ENCODE measurements at regions not wholly inside any gene's neighbourhood (a gene's known extent, or its start where the extent isn't known, plus 50 kb on each side); places are given as distances from the start of the nearest gene placed in this dataset.

- 33 to 36% (median 35%) methylated on average over 4 of the region's 4 CpGs for WGBS, 4 donors
- Histone ChIP-seq H3K4me3 (no peak overlapping the region), H3K4me1 (replicated peaks in 1 of 2) (peaks cover 0 to 17% of the 10 kb centered on the region in 2 donors), H3K36me3 (replicated peaks in 1 of 2) (no peaks in the 10 kb centered on the region), H3K27me3 (no peaks in the 10 kb centered on the region), H3K27ac (no peak overlapping the region), H3K9me3 (replicated peaks in 1 of 3) (no peaks in the 10 kb centered on the region)
- no peak for DNase-seq
- TF ChIP-seq CTCF (IDR thresholded peaks at IDR 0.05) (no peak), POLR2A (IDR thresholded peaks at IDR 0.05) (no peak)
- intact Hi-C loops (cut with DNase I), result no loop called here
Measured at GRCh38 chr6:124882579-124883393, 79.5 kb upstream of the RNF217 start.

GRCh38 chr6:124885171-124885570, 77.1 kb upstream of the RNF217 start:
- no peak for DNase-seq
- no peaks in the 10 kb centered on the region for H3K27me3 ChIP-seq
- peaks cover 0 to 29% of the 10 kb centered on the region in 2 donors for H3K4me1 ChIP-seq (replicated peaks in 1 of 2)
- TF ChIP-seq CTCF (IDR thresholded peaks at IDR 0.05), result no peak
- no peak for TF ChIP-seq POLR2A (IDR thresholded peaks at IDR 0.05)
- no peaks in the 10 kb centered on the region for H3K36me3 ChIP-seq (replicated peaks in 1 of 2)
- 84 to 92% (median 89%) methylated on average over 2 of the region's 2 CpGs for WGBS, 4 donors
- no peaks in the 10 kb centered on the region for H3K9me3 ChIP-seq (replicated peaks in 1 of 3)
- H3K4me3 ChIP-seq, result no peak overlapping the region
- intact Hi-C loops (cut with DNase I), result no loop called here
- no peak overlapping the region for H3K27ac ChIP-seq

- Histone ChIP-seq H3K36me3 (replicated peaks in 1 of 2) (no peaks in the 10 kb centered on the region), H3K9me3 (replicated peaks in 1 of 3) (no peaks in the 10 kb centered on the region), H3K27ac (no peak overlapping the region), H3K27me3 (no peaks in the 10 kb centered on the region), H3K4me3 (no peak overlapping the region), H3K4me1 (replicated peaks in 1 of 2) (peaks cover 0 to 16% of the 10 kb centered on the region in 2 donors)
- WGBS, 4 donors, result 88 to 92% (median 90%) methylated on average over 10 of the region's 10 CpGs
- TF ChIP-seq POLR2A (IDR thresholded peaks at IDR 0.05), result no peak
- no peak for TF ChIP-seq CTCF (IDR thresholded peaks at IDR 0.05)
- intact Hi-C loops (cut with DNase I), result no loop called here
- DNase-seq, result no peak
Measured at GRCh38 chr6:124887872-124888580, 74.2 kb upstream of the RNF217 start.

- intact Hi-C loops (cut with DNase I), result no loop called here
Measured at GRCh38 chr6:124888581-124889371, 73.5 kb upstream of the RNF217 start.

More at GRCh38 chr6:124888581-124889371, 73.5 kb upstream of the RNF217 start:
- H3K27me3 ChIP-seq, result no peaks in the 10 kb centered on the region
- no peaks in the 10 kb centered on the region for H3K36me3 ChIP-seq (replicated peaks in 1 of 2)
- peak overlapping the region in 1 of 4 donors; percentile 14 for H3K4me3 ChIP-seq
- no peaks in the 10 kb centered on the region for H3K9me3 ChIP-seq (replicated peaks in 1 of 3)
- no peak for DNase-seq
- H3K4me1 ChIP-seq (replicated peaks in 1 of 2), result peaks cover 0 to 12% of the 10 kb centered on the region in 2 donors
- no peak overlapping the region for H3K27ac ChIP-seq
- no peak for TF ChIP-seq CTCF (IDR thresholded peaks at IDR 0.05)
- no peak for TF ChIP-seq POLR2A (IDR thresholded peaks at IDR 0.05)
- WGBS, 4 donors, result 23 to 32% (median 26%) methylated on average over 5 of the region's 5 CpGs
